Hepatocyte (in vitro differentiated cells): ENCODE measurements at regions not wholly inside any gene's neighbourhood (a gene's known extent, or its start where the extent isn't known, plus 50 kb on each side); places are given as distances from the start of the nearest gene placed in this dataset.

Experiments
- DNase-seq: peaks from one replicate; pipeline ENCODE4 v3.0.0-alpha.2; 2016; ENCODE audit warnings: low spot score
- H2AFZ ChIP-seq: fragments of 200-600 bp; sonication (generic); 2 replicates; pipeline ENCODE4 v1.6.0; 2016; ENCODE audit warnings: antibody characterized with exemption, mild to moderate bottlenecking
- H3K27ac ChIP-seq: fragments of 200-600 bp; sonication (generic); 2 replicates; pipeline ENCODE4 v1.5.1; 2016; ENCODE audit warnings: mild to moderate bottlenecking
- H3K27me3 ChIP-seq: fragments of 200-600 bp; sonication (generic); 2 replicates; pipeline ENCODE4 v1.6.1; 2016
- H3K36me3 ChIP-seq: fragments of 200-600 bp; sonication (generic); replicated peaks from 2 replicates; pipeline ENCODE4 v1.5.1; 2016; ENCODE audit warnings: low read depth; ENCODE audit not compliant: insufficient read depth
- H3K4me1 ChIP-seq: fragments of 200-600 bp; sonication (generic); 2 replicates; pipeline ENCODE4 v1.5.1; 2016; ENCODE audit warnings: mild to moderate bottlenecking, moderate library complexity; ENCODE audit not compliant: insufficient read depth
- H3K4me2 ChIP-seq: fragments of 200-600 bp; sonication (generic); 2 replicates; pipeline ENCODE4 v1.6.0; 2016
- H3K4me3 ChIP-seq: fragments of 200-600 bp; sonication (generic); 2 replicates; pipeline ENCODE4 v1.5.1; 2016; ENCODE audit warnings: mild to moderate bottlenecking
- H3K79me2 ChIP-seq: fragments of 200-600 bp; sonication (generic); 2 replicates; pipeline ENCODE4 v1.6.0; 2017; ENCODE audit warnings: mild to moderate bottlenecking
- H3K9me2 ChIP-seq: fragments of 200-600 bp; sonication (generic); replicated peaks from 2 replicates; pipeline ENCODE4 v1.6.0; 2017; ENCODE audit warnings: mild to moderate bottlenecking; ENCODE audit not compliant: insufficient read depth
- H3K9me3 ChIP-seq: fragments of 200-600 bp; sonication (generic); 2 replicates; pipeline ENCODE4 v1.5.1; 2016; ENCODE audit warnings: low read depth, mild to moderate bottlenecking
- H4K20me1 ChIP-seq: fragments of 200-600 bp; sonication (generic); 2 replicates; pipeline ENCODE4 v1.6.0; 2016; ENCODE audit warnings: mild to moderate bottlenecking; ENCODE audit not compliant: insufficient read depth, poor library complexity, severe bottlenecking
- EZH2 ChIP-seq: fragments of 200-600 bp; sonication (generic); IDR thresholded peaks from 2 replicates; pipeline ENCODE4 v1.6.1; 2016; ENCODE audit warnings: antibody characterized with exemption, mild to moderate bottlenecking, borderline replicate concordance
- EZH2phosphoT487 ChIP-seq: fragments of 200-600 bp; sonication (generic); IDR thresholded peaks from one replicate; pipeline ENCODE4 v1.6.1; 2018; ENCODE audit warnings: antibody characterized with exemption, mild to moderate bottlenecking, low read depth, moderate library complexity; ENCODE audit not compliant: unreplicated experiment, severe bottlenecking
- WGBS: methylation state at CpG from one replicate; pipeline ENCODE4 v1.1.6; 2016; ENCODE audit warnings: low lambda C conversion rate; ENCODE audit errors: missing lambda C conversion rate; 5-methylcytosine and 5-hydroxymethylcytosine counted together
- TF ChIP-seq, protein P1 (sequence below): fragments of 200-600 bp; sonication (generic); IDR thresholded peaks from 2 replicates; pipeline ENCODE4 v1.5.1; 2016; ENCODE audit warnings: antibody characterized with exemption, mild to moderate bottlenecking; ENCODE audit not compliant: poor library complexity

DNA sequence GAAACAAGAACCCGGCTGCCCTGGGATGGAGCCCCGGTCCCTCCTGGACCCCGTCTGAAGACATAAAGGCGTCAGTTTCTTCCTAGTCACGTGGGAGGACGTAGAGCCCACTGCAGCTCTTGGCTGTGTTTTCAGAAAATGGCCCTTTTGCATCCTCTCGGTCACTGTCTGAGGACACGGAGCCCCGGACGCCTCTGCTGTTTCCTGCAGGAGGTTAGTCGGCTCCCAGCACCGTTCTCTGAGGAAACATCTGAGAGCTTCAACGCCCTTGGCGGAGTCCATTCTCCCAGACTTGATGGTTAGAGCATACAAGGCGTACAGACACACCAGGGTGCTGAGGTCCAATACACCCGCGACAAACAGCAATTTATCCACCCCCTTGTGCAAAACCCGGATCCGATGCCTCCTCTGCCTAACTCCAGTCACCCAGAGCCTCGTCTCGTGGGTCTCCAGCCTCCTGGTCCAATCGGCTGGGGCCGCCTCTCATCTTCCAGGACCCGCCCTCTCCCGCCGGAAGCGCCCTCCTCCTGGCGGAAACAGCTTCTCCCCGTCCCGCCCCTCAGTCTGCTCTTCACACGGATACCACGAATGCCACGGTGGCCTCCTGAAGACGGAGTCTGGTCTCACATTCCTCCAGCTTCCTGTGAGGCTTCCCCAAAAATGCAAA, 119.4 kb downstream of the TMEM18 start:
- Histone ChIP-seq H4K20me1 (no peaks in the 10 kb centered on the region), H3K79me2 (no peaks in the 10 kb centered on the region), H3K27me3 (no peaks in the 10 kb centered on the region), H3K9me2 (no peaks in the 10 kb centered on the region), H3K4me3 (no peak overlapping the region), H3K27ac (no peak overlapping the region), H3K36me3 (no peaks in the 10 kb centered on the region), H3K4me1 (peaks cover 2% of the 10 kb centered on the region), H2AFZ (no peak overlapping the region), H3K4me2 (no peak overlapping the region), H3K9me3 (no peaks in the 10 kb centered on the region)
- TF ChIP-seq, protein P1, sequence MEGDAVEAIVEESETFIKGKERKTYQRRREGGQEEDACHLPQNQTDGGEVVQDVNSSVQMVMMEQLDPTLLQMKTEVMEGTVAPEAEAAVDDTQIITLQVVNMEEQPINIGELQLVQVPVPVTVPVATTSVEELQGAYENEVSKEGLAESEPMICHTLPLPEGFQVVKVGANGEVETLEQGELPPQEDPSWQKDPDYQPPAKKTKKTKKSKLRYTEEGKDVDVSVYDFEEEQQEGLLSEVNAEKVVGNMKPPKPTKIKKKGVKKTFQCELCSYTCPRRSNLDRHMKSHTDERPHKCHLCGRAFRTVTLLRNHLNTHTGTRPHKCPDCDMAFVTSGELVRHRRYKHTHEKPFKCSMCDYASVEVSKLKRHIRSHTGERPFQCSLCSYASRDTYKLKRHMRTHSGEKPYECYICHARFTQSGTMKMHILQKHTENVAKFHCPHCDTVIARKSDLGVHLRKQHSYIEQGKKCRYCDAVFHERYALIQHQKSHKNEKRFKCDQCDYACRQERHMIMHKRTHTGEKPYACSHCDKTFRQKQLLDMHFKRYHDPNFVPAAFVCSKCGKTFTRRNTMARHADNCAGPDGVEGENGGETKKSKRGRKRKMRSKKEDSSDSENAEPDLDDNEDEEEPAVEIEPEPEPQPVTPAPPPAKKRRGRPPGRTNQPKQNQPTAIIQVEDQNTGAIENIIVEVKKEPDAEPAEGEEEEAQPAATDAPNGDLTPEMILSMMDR = no peak
- TF ChIP-seq EZH2 = no peak
- no peak for TF ChIP-seq EZH2phosphoT487
- DNase-seq = no peak
- 92% methylated on average over 34 of the region's 34 CpGs for WGBS

DNA sequence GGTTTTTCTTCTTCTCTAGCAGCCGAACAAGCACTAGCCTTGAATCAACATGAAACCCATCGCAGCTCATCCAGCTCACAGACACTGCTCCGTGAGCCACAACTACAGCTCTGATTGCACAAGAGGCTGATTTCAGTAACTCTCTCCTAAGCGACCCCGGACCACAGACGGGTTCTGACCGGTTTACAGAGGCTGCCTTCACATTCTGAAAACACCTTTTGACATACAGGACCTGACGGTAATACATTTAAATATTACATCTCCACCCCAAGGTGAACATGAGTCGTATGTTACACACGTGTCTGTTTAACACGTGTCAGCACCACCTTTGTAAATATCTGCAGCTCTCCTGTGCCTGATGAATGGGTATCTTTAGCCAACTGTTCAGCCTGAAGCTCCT, 120.7 kb downstream of the TMEM18 start:
- Histone ChIP-seq H3K79me2 (no peaks in the 10 kb centered on the region), H3K36me3 (no peaks in the 10 kb centered on the region), H3K4me1 (peaks cover 2% of the 10 kb centered on the region), H3K9me2 (no peaks in the 10 kb centered on the region), H4K20me1 (no peaks in the 10 kb centered on the region), H2AFZ (no peak overlapping the region), H3K9me3 (no peaks in the 10 kb centered on the region), H3K27me3 (no peaks in the 10 kb centered on the region), H3K4me2 (no peak overlapping the region), H3K4me3 (no peak overlapping the region), H3K27ac (no peak overlapping the region)
- TF ChIP-seq EZH2phosphoT487 (no peak), EZH2 (no peak)
- TF ChIP-seq, protein P1 = no peak
- WGBS = 82% methylated on average over 11 of the region's 11 CpGs
- DNase-seq = no peak

DNA sequence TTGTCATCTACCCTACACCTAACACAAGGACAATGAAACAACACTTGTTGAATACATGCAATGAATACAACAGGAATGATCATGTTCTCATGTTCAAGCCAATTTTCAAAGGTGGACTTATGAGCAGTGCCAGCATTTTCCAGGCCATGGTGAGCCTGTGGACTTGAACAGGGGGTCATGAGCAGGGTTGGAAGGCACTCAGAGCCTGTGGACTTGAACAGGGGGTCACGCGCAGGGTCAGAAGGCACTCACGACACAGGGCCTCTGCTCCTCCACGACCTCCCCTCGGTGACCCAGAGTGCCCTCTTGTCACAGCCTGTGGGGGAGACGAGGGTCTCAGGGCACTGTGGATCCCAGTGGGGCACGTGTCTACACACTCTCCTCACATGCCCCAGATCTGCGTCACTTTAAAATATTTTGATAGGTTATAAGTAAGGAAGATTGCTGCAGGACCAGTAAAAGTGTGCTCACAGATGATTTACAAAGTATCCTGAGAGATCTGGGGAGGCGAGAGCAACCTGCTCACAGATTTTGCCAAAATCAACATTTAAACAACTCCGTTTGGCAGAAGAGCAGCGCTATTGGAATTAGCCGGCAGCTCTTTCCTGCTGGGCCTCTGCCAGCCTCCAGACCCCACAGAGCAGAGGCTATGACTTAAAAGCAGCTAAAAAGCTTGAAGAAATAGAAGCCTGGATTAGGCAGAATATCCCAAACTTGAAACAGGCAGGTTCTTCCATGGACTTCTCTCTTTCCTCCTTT, 121.9 kb downstream of the TMEM18 start:
- H3K36me3 ChIP-seq = no peaks in the 10 kb centered on the region
- no peak overlapping the region for H2AFZ ChIP-seq
- DNase-seq = no peak
- H3K4me1 ChIP-seq = peaks cover 2% of the 10 kb centered on the region
- H4K20me1 ChIP-seq = no peaks in the 10 kb centered on the region
- no peak overlapping the region for H3K4me2 ChIP-seq
- no peaks in the 10 kb centered on the region for H3K79me2 ChIP-seq
- no peaks in the 10 kb centered on the region for H3K9me3 ChIP-seq
- TF ChIP-seq, protein P1 = no peak
- TF ChIP-seq EZH2phosphoT487 (no peak), EZH2 (no peak)
- WGBS = 85% methylated on average over 12 of the region's 12 CpGs
- H3K4me3 ChIP-seq = no peak overlapping the region
- no peaks in the 10 kb centered on the region for H3K9me2 ChIP-seq
- H3K27ac ChIP-seq = no peak overlapping the region
- no peaks in the 10 kb centered on the region for H3K27me3 ChIP-seq
